Caco-2 (cell line): ENCODE measurements at regions not wholly inside any gene's neighbourhood (a gene's known extent, or its start where the extent isn't known, plus 50 kb on each side); places are given as distances from the start of the nearest gene placed in this dataset.

ENCODE experiments used
- BruUV-seq: library from RNA; stranded (reverse); fragments of 400-500 nt; replicated peaks from 2 replicates; lab custom pipeline; 2021; lab: Mats Ljungman, UMichigan
- CTCF ChIA-PET: fragments of 300-600 bp; sonication (Branson Sonifier 250); formaldehyde crosslinking; loops from one replicate; lab custom pipeline; 2022; ENCODE audit warnings: antibody characterized with exemption; lab: Charles Lee
- POLR2A ChIA-PET: fragments of 300-600 bp; sonication (Branson Sonifier 250); formaldehyde crosslinking; loops from one replicate; lab custom pipeline; 2022; ENCODE audit warnings: antibody characterized with exemption; lab: Charles Lee
- DNase-seq, 2 experiments: peaks; one replicate each; pipeline versions ENCODE4 v3.0.0 to v3.0.0-alpha.2; 2020 to 2022
- H3K27me3 ChIP-seq: replicated peaks from 2 replicates; pipeline ENCODE4 v1.6.0; 2011; ENCODE audit warnings: low read length; ENCODE audit not compliant: control insufficient read depth, insufficient read depth
- H3K36me3 ChIP-seq: 2 replicates; pipeline ENCODE4 v1.5.1; 2011; ENCODE audit warnings: low read length; ENCODE audit not compliant: control insufficient read depth, insufficient read depth
- H3K4me1 ChIP-seq: fragments of 250-450 bp; sonication (Bioruptor Pico); 2 replicates; pipeline ENCODE4 v1.5.1; 2020; ENCODE audit warnings: mild to moderate bottlenecking
- H3K4me3 ChIP-seq: 2 replicates; pipeline ENCODE4 v1.5.1; 2011; ENCODE audit warnings: low read depth, mild to moderate bottlenecking, control low read depth, low read length
- H3K9me3 ChIP-seq: fragments of 250-450 bp; sonication (Bioruptor Pico); 2 replicates; pipeline ENCODE4 v1.5.1; 2020; ENCODE audit warnings: mild to moderate bottlenecking, moderate library complexity
- H3K27ac Mint-ChIP-seq: one replicate; pipeline ENCODE4 v1.8.0; 2022; ENCODE audit warnings: mixed read lengths; ENCODE audit not compliant: unreplicated experiment
- H3K27me3 Mint-ChIP-seq: one replicate; pipeline ENCODE4 v1.8.0; 2022; ENCODE audit warnings: mixed read lengths; ENCODE audit not compliant: insufficient read depth, unreplicated experiment
- H3K36me3 Mint-ChIP-seq: one replicate; pipeline ENCODE4 v1.8.0; 2022; ENCODE audit warnings: mild to moderate bottlenecking, mixed read lengths; ENCODE audit not compliant: insufficient read depth, unreplicated experiment
- H3K4me1 Mint-ChIP-seq: one replicate; pipeline ENCODE4 v1.8.0; 2022; ENCODE audit warnings: low read depth, mixed read lengths; ENCODE audit not compliant: unreplicated experiment
- H3K4me3 Mint-ChIP-seq: one replicate; pipeline ENCODE4 v1.8.0; 2022; ENCODE audit warnings: mild to moderate bottlenecking, moderate library complexity, mixed read lengths; ENCODE audit not compliant: unreplicated experiment
- H3K9me3 Mint-ChIP-seq: one replicate; pipeline ENCODE4 v1.8.0; 2022; ENCODE audit warnings: mixed read lengths; ENCODE audit not compliant: unreplicated experiment
- intact Hi-C: fragments of 100-400 bp; cut with micrococcal nuclease; formaldehyde crosslinking; loops from one replicate; pipeline ENCODE4 v1.10.0; 2022; ENCODE audit not compliant: unreplicated experiment
- TF ChIP-seq, protein P1 (sequence below), 2 experiments: fragments of 200-600 bp in 1 of 2; IDR thresholded peaks; 1 replicate in 1 of 2; 2 replicates in 1 of 2; pipeline versions ENCODE4 v1.5.1 to v1.8.0; 2011 to 2022; ENCODE audit warnings: antibody characterized with exemption in 1 of 2, control low read depth in 1 of 2, inconsistent platforms in 1 of 2, low read depth in 1 of 2, low read length in 1 of 2, mild to moderate bottlenecking in 1 of 2, moderate library complexity in 1 of 2; ENCODE audit not compliant: insufficient read depth in 1 of 2, severe bottlenecking in 1 of 2, unreplicated experiment in 1 of 2

DNA sequence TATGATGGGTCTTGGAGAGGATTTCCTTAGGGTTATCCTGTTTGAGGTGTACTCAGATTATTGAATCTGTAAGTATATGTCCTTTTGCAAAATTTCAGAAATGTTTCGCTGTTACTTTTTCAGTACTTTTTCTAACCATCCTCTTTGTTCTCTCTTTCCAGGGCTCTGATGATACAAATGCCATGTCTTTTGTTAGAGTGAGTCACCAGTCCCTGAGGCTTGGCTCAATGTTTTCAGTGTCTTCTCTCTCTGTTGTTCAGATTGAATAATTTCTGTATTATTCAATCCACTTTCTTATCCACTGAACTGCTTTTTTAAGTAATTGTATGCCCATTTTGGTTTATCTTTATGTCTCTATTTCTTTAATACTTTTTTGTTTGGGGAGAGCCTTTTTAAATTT, 449.4 kb downstream of the TNS3 start:
- no peaks in the 10 kb centered on the region for H3K4me1 ChIP-seq
- H3K4me1 Mint-ChIP-seq: no peaks in the 10 kb centered on the region
- TF ChIP-seq, protein P1, sequence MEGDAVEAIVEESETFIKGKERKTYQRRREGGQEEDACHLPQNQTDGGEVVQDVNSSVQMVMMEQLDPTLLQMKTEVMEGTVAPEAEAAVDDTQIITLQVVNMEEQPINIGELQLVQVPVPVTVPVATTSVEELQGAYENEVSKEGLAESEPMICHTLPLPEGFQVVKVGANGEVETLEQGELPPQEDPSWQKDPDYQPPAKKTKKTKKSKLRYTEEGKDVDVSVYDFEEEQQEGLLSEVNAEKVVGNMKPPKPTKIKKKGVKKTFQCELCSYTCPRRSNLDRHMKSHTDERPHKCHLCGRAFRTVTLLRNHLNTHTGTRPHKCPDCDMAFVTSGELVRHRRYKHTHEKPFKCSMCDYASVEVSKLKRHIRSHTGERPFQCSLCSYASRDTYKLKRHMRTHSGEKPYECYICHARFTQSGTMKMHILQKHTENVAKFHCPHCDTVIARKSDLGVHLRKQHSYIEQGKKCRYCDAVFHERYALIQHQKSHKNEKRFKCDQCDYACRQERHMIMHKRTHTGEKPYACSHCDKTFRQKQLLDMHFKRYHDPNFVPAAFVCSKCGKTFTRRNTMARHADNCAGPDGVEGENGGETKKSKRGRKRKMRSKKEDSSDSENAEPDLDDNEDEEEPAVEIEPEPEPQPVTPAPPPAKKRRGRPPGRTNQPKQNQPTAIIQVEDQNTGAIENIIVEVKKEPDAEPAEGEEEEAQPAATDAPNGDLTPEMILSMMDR (IDR thresholded peaks at IDR 0.05; ENCODE audit: insufficient read depth in 1 of 2, low read depth in 1 of 2, low read length in 1 of 2, severe bottlenecking in 1 of 2, unreplicated experiment in 1 of 2): no peak

DNA sequence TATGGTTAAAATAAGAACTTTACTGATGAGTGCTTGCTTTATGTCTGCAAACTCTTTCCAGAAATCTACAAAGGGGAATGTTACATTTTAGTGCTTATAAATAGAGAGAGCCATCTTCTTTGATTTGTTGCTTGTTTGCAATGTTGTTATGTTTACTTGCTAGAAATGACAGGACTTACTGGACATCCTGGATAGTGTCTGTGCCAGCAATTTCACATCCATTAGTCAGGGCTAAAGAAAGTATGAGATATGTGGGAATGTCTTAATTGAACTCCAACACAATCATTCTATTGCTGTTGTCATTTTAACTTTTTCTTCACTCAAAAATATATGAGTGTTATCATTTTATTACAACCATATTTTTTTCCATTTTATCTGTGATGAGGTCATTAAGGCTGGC, 453.2 kb downstream of the TNS3 start:
- DNase-seq: no peak
- TF ChIP-seq, protein P1 (IDR thresholded peaks at IDR 0.05; ENCODE audit: insufficient read depth in 1 of 2, low read depth in 1 of 2, low read length in 1 of 2, severe bottlenecking in 1 of 2, unreplicated experiment in 1 of 2): no peak
- Mint-ChIP-seq H3K27ac (no peak overlapping the region), H3K9me3 (no peaks in the 10 kb centered on the region), H3K27me3 (peaks cover 19% of the 10 kb centered on the region), H3K4me3 (no peak overlapping the region), H3K4me1 (no peaks in the 10 kb centered on the region), H3K36me3 (no peaks in the 10 kb centered on the region)
- intact Hi-C loops: no loop called here
- CTCF ChIA-PET: no interaction called here
- no peaks in the 10 kb centered on the region for H3K36me3 ChIP-seq
- no TSS peak for BruUV-seq
- H3K9me3 ChIP-seq: no peaks in the 10 kb centered on the region
- POLR2A ChIA-PET: no interaction called here
- no peaks in the 10 kb centered on the region for H3K4me1 ChIP-seq
- H3K27me3 ChIP-seq: no peaks in the 10 kb centered on the region
- no peak overlapping the region for H3K4me3 ChIP-seq

More for the DNA sequence above, 449.4 kb downstream of the TNS3 start:
- intact Hi-C loops: no loop called here
- Mint-ChIP-seq H3K36me3 (no peaks in the 10 kb centered on the region), H3K27ac (no peak overlapping the region), H3K4me3 (no peak overlapping the region), H3K27me3 (peaks cover 10% of the 10 kb centered on the region), H3K9me3 (no peaks in the 10 kb centered on the region)
- DNase-seq: no peak
- Histone ChIP-seq H3K36me3 (no peaks in the 10 kb centered on the region), H3K4me3 (no peak overlapping the region), H3K27me3 (no peaks in the 10 kb centered on the region), H3K9me3 (no peaks in the 10 kb centered on the region)
- POLR2A ChIA-PET: no interaction called here
- BruUV-seq: no TSS peak
- CTCF ChIA-PET: no interaction called here

DNA sequence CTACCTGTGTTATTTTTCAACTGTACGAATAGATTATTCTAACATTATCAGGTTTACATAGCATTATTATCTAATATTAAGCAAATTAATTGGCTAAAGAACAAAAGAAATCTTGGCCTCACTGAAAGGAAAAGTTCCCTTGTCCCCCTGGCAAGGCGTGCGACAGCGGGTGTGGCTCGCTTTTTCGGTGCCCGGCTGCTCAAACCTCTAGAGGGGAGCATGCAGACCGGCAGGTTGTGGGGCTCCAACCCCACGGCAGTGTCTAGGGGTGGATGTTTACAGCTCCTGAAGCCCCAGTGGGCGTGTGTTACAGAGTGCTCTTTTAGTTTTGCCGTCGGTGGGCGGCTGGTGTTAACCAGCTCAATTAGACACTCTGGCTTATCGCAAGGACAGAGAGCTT, 456.4 kb downstream of the TNS3 start:
- POLR2A ChIA-PET: no interaction called here
- intact Hi-C loops: no loop called here

More for the DNA sequence above, 456.4 kb downstream of the TNS3 start:
- H3K4me1 ChIP-seq: no peaks in the 10 kb centered on the region
- no peaks in the 10 kb centered on the region; the same call in 1 of the 2 replicates for H3K27me3 ChIP-seq
- TF ChIP-seq, protein P1 (IDR thresholded peaks at IDR 0.05; ENCODE audit: insufficient read depth in 1 of 2, low read depth in 1 of 2, low read length in 1 of 2, severe bottlenecking in 1 of 2, unreplicated experiment in 1 of 2): no peak
- H3K4me3 ChIP-seq: no peak overlapping the region
- no peaks in the 10 kb centered on the region for H3K36me3 Mint-ChIP-seq
- H3K36me3 ChIP-seq: no peaks in the 10 kb centered on the region
- no peak overlapping the region for H3K4me3 Mint-ChIP-seq
- peaks cover 14% of the 10 kb centered on the region for H3K27me3 Mint-ChIP-seq
- no peak for DNase-seq
- no peaks in the 10 kb centered on the region for H3K9me3 Mint-ChIP-seq
- BruUV-seq: no TSS peak
- CTCF ChIA-PET: no interaction called here
- no peaks in the 10 kb centered on the region for H3K4me1 Mint-ChIP-seq
- no peak overlapping the region for H3K27ac Mint-ChIP-seq
- no peaks in the 10 kb centered on the region for H3K9me3 ChIP-seq
